K562 (cell line): ENCODE measurements at regions not wholly inside any gene's neighbourhood (a gene's known extent, or its start where the extent isn't known, plus 50 kb on each side); places are given as distances from the start of the nearest gene placed in this dataset.

Source experiments
- ATAC-seq: fragments of 200-7000 bp; cut with Tn5 transposase; 3 replicates; pipeline ENCODE4 v1.9.1; 2020; ENCODE audit warnings: moderate library complexity
- BruUV-seq: library from RNA; stranded (reverse); fragments of 400-500 nt; replicated peaks from 2 replicates; lab custom pipeline; 2021; lab: Mats Ljungman, UMichigan
- CTCF ChIA-PET: fragments of 300-600 bp; formaldehyde crosslinking; extraction: SDS; loops from one replicate; lab custom pipeline; 2021; ENCODE audit warnings: low intra/inter-chr PET ratio; lab: Yijun Ruan, JAX
- POLR2A ChIA-PET: fragments of 300-600, 350-650 bp; sonication (Branson Sonifier 250); formaldehyde crosslinking; extraction: SDS; loops from one replicate; lab custom pipeline; 2021; ENCODE audit warnings: antibody characterized with exemption, inconsistent platforms; lab: Yijun Ruan, JAX
- DNase-seq, 4 experiments: peaks; one replicate each; pipeline versions ENCODE4 v3.0.0 to v3.0.0-alpha.2; 2011 to 2018; ENCODE audit warnings: low spot score in 3 of 4, mixed read lengths in 3 of 4; ENCODE audit errors: extremely low read depth in 1 of 4
- FAIRE-seq: peaks from 2 replicates; lab custom pipeline; 2011; peaks lifted over from hg19 to GRCh38; lab: Jason Lieb, UNC
- H2AFZ ChIP-seq: 2 replicates; pipeline ENCODE4 v1.6.0; 2011; ENCODE audit warnings: low read depth, low read length, control low read depth, inconsistent platforms
- H3K27ac ChIP-seq: fragments of 200-600 bp; 3 replicates; pipeline ENCODE4 v1.8.0; 2011; ENCODE audit warnings: low read depth, mild to moderate bottlenecking, control low read depth, inconsistent platforms, low read length, moderate library complexity, mixed read lengths; ENCODE audit errors: extremely low read depth
- H3K27me3 ChIP-seq, 2 experiments: fragments of 300-600 bp in 1 of 2; 2 replicates in 1 of 2; 3 replicates in 1 of 2; pipeline versions ENCODE4 v1.6.0 to v1.8.0; 2011; ENCODE audit warnings: inconsistent platforms in 2 of 2, low read length in 2 of 2, mild to moderate bottlenecking in 1 of 2, mixed read lengths in 1 of 2, moderate library complexity in 1 of 2; ENCODE audit not compliant: control insufficient read depth in 2 of 2, insufficient read depth in 2 of 2
- H3K36me3 ChIP-seq: fragments of 300-600 bp; 3 replicates; pipeline ENCODE4 v1.8.0; 2011; ENCODE audit warnings: mild to moderate bottlenecking, low read length, inconsistent platforms; ENCODE audit not compliant: control insufficient read depth, insufficient read depth
- H3K4me1 ChIP-seq, 2 experiments: fragments of 200-600 bp in 1 of 2; replicated peaks in 1 of 2; 2 replicates in 1 of 2; 3 replicates in 1 of 2; pipeline versions ENCODE4 v1.5.1 to v1.8.0; 2011; ENCODE audit warnings: inconsistent platforms in 2 of 2, low read length in 2 of 2, mild to moderate bottlenecking in 1 of 2, mixed read lengths in 1 of 2, moderate library complexity in 1 of 2; ENCODE audit not compliant: control insufficient read depth in 2 of 2, insufficient read depth in 2 of 2
- H3K4me2 ChIP-seq: 2 replicates; pipeline ENCODE4 v1.6.1; 2011; ENCODE audit warnings: low read length, control low read depth, inconsistent platforms, mixed read lengths; ENCODE audit not compliant: insufficient read depth
- H3K4me3 ChIP-seq: fragments of 200-600 bp; sonication (generic), shearing (Covaris generic); 2 replicates; pipeline ENCODE4 v1.5.1; 2016; ENCODE audit warnings: control low read depth, inconsistent platforms
- H3K79me2 ChIP-seq: fragments of 200-600 bp; 3 replicates; pipeline ENCODE4 v1.8.0; 2011; ENCODE audit warnings: low read length, inconsistent platforms; ENCODE audit not compliant: control insufficient read depth, insufficient read depth
- H3K9ac ChIP-seq, 2 experiments: 2 replicates each; pipeline versions ENCODE4 v1.6.0 to v1.6.1; 2011; ENCODE audit warnings: low read depth in 2 of 2, low read length in 2 of 2, control low read depth in 1 of 2, inconsistent platforms in 1 of 2, mild to moderate bottlenecking in 1 of 2, mixed read lengths in 1 of 2; ENCODE audit not compliant: insufficient read depth in 1 of 2
- H3K9me1 ChIP-seq: one replicate; pipeline ENCODE4 v1.6.0; 2011; ENCODE audit warnings: inconsistent platforms, mild to moderate bottlenecking, low read length, moderate library complexity; ENCODE audit not compliant: control insufficient read depth, insufficient read depth
- H3K9me3 ChIP-seq: replicated peaks from 2 replicates; pipeline ENCODE4 v1.5.1; 2011; ENCODE audit warnings: low read depth, low read length, inconsistent platforms; ENCODE audit not compliant: control insufficient read depth, insufficient read depth
- H4K20me1 ChIP-seq: replicated peaks from 2 replicates; pipeline ENCODE4 v1.6.1; 2011; ENCODE audit warnings: low read length, inconsistent platforms, mixed read lengths; ENCODE audit not compliant: control insufficient read depth, insufficient read depth
- BHLHE40 ChIP-seq: IDR thresholded peaks from 2 replicates; pipeline ENCODE4 v1.6.1; 2011; ENCODE audit warnings: low read length, improper control_type of control experiment
- DACH1 ChIP-seq: fragments of 450-650 bp; IDR thresholded peaks from 2 replicates; pipeline ENCODE4 v1.6.1; 2018; ENCODE audit not compliant: partially characterized antibody
- DIDO1 ChIP-seq: fragments of 450-650 bp; IDR thresholded peaks from 2 replicates; pipeline ENCODE4 v1.6.1; 2016; ENCODE audit warnings: low read depth, missing biosample characterization, missing genetic modification characterization
- ELF1 ChIP-seq: fragments of 200-800 bp; sonication (Bioruptor generic); IDR thresholded peaks from 2 replicates; pipeline ENCODE4 v1.6.1; 2016; ENCODE audit warnings: missing genetic modification characterization, missing compliant biosample characterization
- ETV6 ChIP-seq, 3 experiments: fragments of 150-350 bp in 1 of 3; sonication (generic) in 1 of 3; formaldehyde crosslinking in 1 of 3; IDR thresholded peaks; 2 replicates each; pipeline versions ENCODE4 v1.6.1 to v1.8.0; 2014 to 2022; ENCODE audit warnings: borderline replicate concordance in 2 of 3, low read depth in 2 of 3, antibody characterized with exemption in 1 of 3, low read length in 1 of 3, mild to moderate bottlenecking in 1 of 3, missing genetic modification reagents in 1 of 3
- GATAD2B ChIP-seq: fragments of 450-650 bp; IDR thresholded peaks from 2 replicates; pipeline ENCODE4 v1.6.1; 2017; ENCODE audit warnings: mild to moderate bottlenecking, borderline replicate concordance
- HOXB6 ChIP-seq: fragments of 250-450 bp; sonication (Bioruptor Pico); IDR thresholded peaks from 2 replicates; pipeline ENCODE4 v1.5.1; 2022; ENCODE audit warnings: mild to moderate bottlenecking, borderline replicate concordance
- IRF2 ChIP-seq: sonication (generic); formaldehyde crosslinking; IDR thresholded peaks from 2 replicates; pipeline ENCODE4 v1.8.1; 2022; ENCODE audit warnings: mild to moderate bottlenecking, missing genetic modification reagents
- MAFF ChIP-seq: IDR thresholded peaks from 2 replicates; pipeline ENCODE4 v1.6.1; 2012; ENCODE audit warnings: low read length, improper control_type of control experiment
- NEUROD1 ChIP-seq: fragments of 150-350 bp; IDR thresholded peaks from 2 replicates; pipeline ENCODE4 v1.6.1; 2014; ENCODE audit warnings: borderline replicate concordance, low read length, low read depth; ENCODE audit not compliant: partially characterized antibody
- NFRKB ChIP-seq: fragments of 450-650 bp; IDR thresholded peaks from 2 replicates; pipeline ENCODE4 v1.6.1; 2016; ENCODE audit warnings: low read depth
- NR2F6 ChIP-seq: fragments of 450-650 bp; formaldehyde crosslinking; IDR thresholded peaks from 2 replicates; pipeline ENCODE4 v1.4.0; 2020; ENCODE audit warnings: mild to moderate bottlenecking
- RBM15 ChIP-seq: fragments of 200-400 bp; formaldehyde crosslinking; IDR thresholded peaks from 2 replicates; pipeline ENCODE4 v1.6.1; 2018; ENCODE audit warnings: mild to moderate bottlenecking, low read length, moderate library complexity; ENCODE audit not compliant: insufficient read depth
- ZC3H11A ChIP-seq: IDR thresholded peaks from 2 replicates; pipeline ENCODE4 v1.6.1; 2012; ENCODE audit warnings: low read depth, low read length, improper control_type of control experiment
- ZNF311 ChIP-seq: fragments of 250-450 bp; sonication (Bioruptor Pico); IDR thresholded peaks from 2 replicates; pipeline ENCODE4 v1.4.0; 2020; ENCODE audit warnings: mild to moderate bottlenecking, moderate library complexity
- WGBS: fragments of 100-300 bp; shearing (Covaris generic); methylation state at CpG from one replicate; pipeline ENCODE4 v1.1.6; 2016; ENCODE audit warnings: low coverage, mixed read lengths; ENCODE audit not compliant: insufficient coverage; ENCODE audit errors: missing lambda C conversion rate; 5-methylcytosine and 5-hydroxymethylcytosine counted together
- in situ Hi-C: fragments of 300-500 bp; cut with MboI; formaldehyde crosslinking; loops from 4 replicates; pipeline ENCODE4 v1.15.0; 2018; ENCODE audit warnings: inconsistent platforms, mixed read lengths
- intact Hi-C: fragments of 100-400 bp; cut with micrococcal nuclease; formaldehyde crosslinking; loops from 2 replicates; pipeline ENCODE4 v1.14.2; 2022
- TF ChIP-seq, protein P1 (sequence below): fragments of 450-650 bp; IDR thresholded peaks from 2 replicates; pipeline ENCODE4 v1.6.1; 2018; ENCODE audit not compliant: partially characterized antibody
- TF ChIP-seq, protein P2 (sequence below): fragments of 250-450 bp; sonication (Bioruptor Pico); IDR thresholded peaks from 2 replicates; pipeline ENCODE4 v1.5.0; 2020; ENCODE audit warnings: mild to moderate bottlenecking
- TF ChIP-seq, protein P3 (sequence below): sonication (generic); formaldehyde crosslinking; IDR thresholded peaks from 2 replicates; pipeline ENCODE4 v1.8.1; 2023; ENCODE audit warnings: mild to moderate bottlenecking, missing genetic modification reagents

DNA sequence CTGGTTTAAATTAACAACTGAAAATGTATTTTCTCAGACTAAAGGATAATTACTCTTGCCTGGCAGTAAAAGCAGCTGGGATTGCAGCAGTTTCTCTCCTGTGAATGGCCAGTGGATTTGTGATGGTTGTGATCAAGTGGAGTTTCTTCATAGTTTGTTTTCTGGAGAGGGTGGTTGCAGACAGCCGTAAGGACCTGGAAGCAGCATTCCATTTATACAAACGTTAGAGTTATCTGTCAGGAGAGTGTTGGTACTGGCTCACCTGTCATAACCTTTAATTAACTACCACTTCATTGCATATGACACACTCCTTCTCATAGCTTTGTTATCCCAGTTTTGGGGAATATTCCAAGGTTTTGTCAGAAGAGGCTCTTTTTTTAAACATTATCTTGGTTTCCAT, 258.4 kb upstream of the SLC10A2 start:
- Histone ChIP-seq H3K36me3 (no peaks in the 10 kb centered on the region), H3K4me2 (no peak overlapping the region), H3K9ac (no peak overlapping the region), H3K9me1 (no peaks in the 10 kb centered on the region), H4K20me1 (no peaks in the 10 kb centered on the region), H3K27ac (no peak overlapping the region), H3K4me1 (no peaks in the 10 kb centered on the region), H3K4me3 (no peak overlapping the region), H3K79me2 (no peaks in the 10 kb centered on the region), H3K27me3 (no peaks in the 10 kb centered on the region), H2AFZ (no peak overlapping the region), H3K9me3 (no peaks in the 10 kb centered on the region)
- FAIRE-seq (no peak), ATAC-seq (no peak), DNase-seq (no peak)
- ChIA-PET CTCF (no interaction called here), POLR2A (no interaction called here)
- BruUV-seq: no TSS peak
- WGBS: 0% methylated on average over 2 of the region's 2 CpGs
- intact Hi-C loops (no loop called here), in situ Hi-C loops (no loop called here)
- no peak for TF ChIP-seq BHLHE40
- no peak for TF ChIP-seq GATAD2B
- TF ChIP-seq ETV6 (IDR thresholded peaks at IDR 0.05; ENCODE audit: borderline replicate concordance in 1 of 2, low read depth in 2 of 2, low read length in 1 of 2): no peak
- no peak for TF ChIP-seq ETV6 (CRISPR knock-in tag; IDR thresholded peaks at IDR 0.05; ENCODE audit: borderline replicate concordance)
- TF ChIP-seq, protein P1, sequence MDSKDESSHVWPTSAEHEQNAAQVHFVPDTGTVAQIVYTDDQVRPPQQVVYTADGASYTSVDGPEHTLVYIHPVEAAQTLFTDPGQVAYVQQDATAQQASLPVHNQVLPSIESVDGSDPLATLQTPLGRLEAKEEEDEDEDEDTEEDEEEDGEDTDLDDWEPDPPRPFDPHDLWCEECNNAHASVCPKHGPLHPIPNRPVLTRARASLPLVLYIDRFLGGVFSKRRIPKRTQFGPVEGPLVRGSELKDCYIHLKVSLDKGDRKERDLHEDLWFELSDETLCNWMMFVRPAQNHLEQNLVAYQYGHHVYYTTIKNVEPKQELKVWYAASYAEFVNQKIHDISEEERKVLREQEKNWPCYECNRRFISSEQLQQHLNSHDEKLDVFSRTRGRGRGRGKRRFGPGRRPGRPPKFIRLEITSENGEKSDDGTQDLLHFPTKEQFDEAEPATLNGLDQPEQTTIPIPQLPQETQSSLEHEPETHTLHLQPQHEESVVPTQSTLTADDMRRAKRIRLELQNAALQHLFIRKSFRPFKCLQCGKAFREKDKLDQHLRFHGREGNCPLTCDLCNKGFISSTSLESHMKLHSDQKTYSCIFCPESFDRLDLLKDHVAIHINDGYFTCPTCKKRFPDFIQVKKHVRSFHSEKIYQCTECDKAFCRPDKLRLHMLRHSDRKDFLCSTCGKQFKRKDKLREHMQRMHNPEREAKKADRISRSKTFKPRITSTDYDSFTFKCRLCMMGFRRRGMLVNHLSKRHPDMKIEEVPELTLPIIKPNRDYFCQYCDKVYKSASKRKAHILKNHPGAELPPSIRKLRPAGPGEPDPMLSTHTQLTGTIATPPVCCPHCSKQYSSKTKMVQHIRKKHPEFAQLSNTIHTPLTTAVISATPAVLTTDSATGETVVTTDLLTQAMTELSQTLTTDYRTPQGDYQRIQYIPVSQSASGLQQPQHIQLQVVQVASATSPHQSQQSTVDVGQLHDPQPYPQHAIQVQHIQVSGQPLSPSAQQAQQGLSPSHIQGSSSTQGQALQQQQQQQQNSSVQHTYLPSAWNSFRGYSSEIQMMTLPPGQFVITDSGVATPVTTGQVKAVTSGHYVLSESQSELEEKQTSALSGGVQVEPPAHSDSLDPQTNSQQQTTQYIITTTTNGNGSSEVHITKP: no peak
- no peak for TF ChIP-seq MAFF
- TF ChIP-seq NEUROD1: no peak
- no peak for TF ChIP-seq NR2F6
- no peak for TF ChIP-seq HOXB6 (CRISPR knock-in tag)
- no peak for TF ChIP-seq DACH1
- TF ChIP-seq, protein P2, sequence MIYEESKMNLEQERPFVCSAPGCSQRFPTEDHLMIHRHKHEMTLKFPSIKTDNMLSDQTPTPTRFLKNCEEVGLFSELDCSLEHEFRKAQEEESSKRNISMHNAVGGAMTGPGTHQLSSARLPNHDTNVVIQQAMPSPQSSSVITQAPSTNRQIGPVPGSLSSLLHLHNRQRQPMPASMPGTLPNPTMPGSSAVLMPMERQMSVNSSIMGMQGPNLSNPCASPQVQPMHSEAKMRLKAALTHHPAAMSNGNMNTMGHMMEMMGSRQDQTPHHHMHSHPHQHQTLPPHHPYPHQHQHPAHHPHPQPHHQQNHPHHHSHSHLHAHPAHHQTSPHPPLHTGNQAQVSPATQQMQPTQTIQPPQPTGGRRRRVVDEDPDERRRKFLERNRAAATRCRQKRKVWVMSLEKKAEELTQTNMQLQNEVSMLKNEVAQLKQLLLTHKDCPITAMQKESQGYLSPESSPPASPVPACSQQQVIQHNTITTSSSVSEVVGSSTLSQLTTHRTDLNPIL: no peak
- TF ChIP-seq DIDO1 (tag): no peak
- no peak for TF ChIP-seq IRF2 (CRISPR knock-in tag)
- TF ChIP-seq, protein P3, sequence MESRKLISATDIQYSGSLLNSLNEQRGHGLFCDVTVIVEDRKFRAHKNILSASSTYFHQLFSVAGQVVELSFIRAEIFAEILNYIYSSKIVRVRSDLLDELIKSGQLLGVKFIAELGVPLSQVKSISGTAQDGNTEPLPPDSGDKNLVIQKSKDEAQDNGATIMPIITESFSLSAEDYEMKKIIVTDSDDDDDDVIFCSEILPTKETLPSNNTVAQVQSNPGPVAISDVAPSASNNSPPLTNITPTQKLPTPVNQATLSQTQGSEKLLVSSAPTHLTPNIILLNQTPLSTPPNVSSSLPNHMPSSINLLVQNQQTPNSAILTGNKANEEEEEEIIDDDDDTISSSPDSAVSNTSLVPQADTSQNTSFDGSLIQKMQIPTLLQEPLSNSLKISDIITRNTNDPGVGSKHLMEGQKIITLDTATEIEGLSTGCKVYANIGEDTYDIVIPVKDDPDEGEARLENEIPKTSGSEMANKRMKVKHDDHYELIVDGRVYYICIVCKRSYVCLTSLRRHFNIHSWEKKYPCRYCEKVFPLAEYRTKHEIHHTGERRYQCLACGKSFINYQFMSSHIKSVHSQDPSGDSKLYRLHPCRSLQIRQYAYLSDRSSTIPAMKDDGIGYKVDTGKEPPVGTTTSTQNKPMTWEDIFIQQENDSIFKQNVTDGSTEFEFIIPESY (CRISPR knock-in tag): no peak
- TF ChIP-seq ELF1: no peak
- no peak for TF ChIP-seq NFRKB
- no peak for TF ChIP-seq ZNF311 (CRISPR knock-in tag)
- TF ChIP-seq RBM15: no peak
- TF ChIP-seq ZC3H11A: no peak
